ENCODE measurements at regions not wholly inside any gene's neighbourhood (a gene's known extent, or its start where the extent isn't known, plus 50 kb on each side); places are given as distances from the start of the nearest gene placed in this dataset.

DNA sequence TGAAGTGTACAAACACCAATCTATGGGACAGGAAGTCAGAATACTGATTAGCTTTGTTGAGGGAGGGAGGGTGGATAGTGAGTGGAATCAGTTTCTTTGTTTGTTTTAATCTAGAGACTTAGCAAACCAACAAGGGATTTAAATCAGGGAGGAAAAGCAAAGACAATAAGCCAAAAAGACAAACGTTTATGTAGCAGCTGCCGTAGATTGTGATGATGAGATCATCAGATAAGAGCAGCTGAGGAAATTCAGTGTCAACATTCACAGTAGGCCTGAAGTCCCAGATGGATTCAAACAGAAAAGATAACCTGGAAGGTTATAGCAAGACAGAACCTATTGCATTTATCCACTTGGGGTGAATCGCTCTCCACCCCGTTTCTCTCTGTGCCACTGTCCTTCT lies 104.9 kb upstream of the SYNDIG1 start:
- H3K4me1 ChIP-seq (ENCODE audit: control insufficient read depth, insufficient read depth, low read length, poor library complexity, severe bottlenecking) = no peaks in the 10 kb centered on the region
- no peak for DNase-seq
- H3K9me3 ChIP-seq (ENCODE audit: control insufficient read depth, low read length) = no peaks in the 10 kb centered on the region
- no peak overlapping the region for H3K27ac ChIP-seq (ENCODE audit: insufficient read depth, low read length, poor library complexity, severe bottlenecking)
- no peaks in the 10 kb centered on the region for H3K36me3 ChIP-seq (ENCODE audit: control insufficient read depth, insufficient read depth, low read length)
- H3K4me3 ChIP-seq (ENCODE audit: insufficient read depth, low read depth, low read length, poor library complexity, severe bottlenecking) = no peak overlapping the region
- H3K27me3 ChIP-seq (replicated peaks; ENCODE audit: control insufficient read depth, insufficient read depth, low read length, poor library complexity, severe bottlenecking) = no peaks in the 10 kb centered on the region

DNA sequence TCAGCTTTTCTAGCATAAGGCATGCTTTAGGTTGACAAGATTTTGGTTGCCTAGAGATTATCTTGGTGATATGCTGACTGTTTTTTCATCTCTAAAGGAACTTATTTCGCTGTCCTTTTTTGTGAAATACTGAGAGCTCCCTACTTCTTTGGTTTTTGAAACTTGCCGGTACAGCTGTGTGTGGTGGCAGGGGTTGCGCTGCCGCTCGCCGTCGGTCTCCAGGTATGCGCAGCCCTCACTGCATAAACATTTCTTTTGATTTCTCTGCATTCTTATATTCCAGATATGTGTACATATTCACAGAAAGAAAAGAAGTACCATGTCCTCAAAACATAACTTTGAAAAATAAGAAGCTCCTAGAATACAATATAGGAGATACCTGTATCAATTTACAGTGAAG lies 106.4 kb upstream of the SYNDIG1 start:
- Histone ChIP-seq H3K4me1 (ENCODE audit: control insufficient read depth, insufficient read depth, low read length, poor library complexity, severe bottlenecking) (no peaks in the 10 kb centered on the region), H3K27ac (ENCODE audit: insufficient read depth, low read length, poor library complexity, severe bottlenecking) (no peak overlapping the region), H3K36me3 (ENCODE audit: control insufficient read depth, insufficient read depth, low read length) (no peaks in the 10 kb centered on the region), H3K27me3 (replicated peaks; ENCODE audit: control insufficient read depth, insufficient read depth, low read length, poor library complexity, severe bottlenecking) (no peaks in the 10 kb centered on the region), H3K4me3 (ENCODE audit: insufficient read depth, low read depth, low read length, poor library complexity, severe bottlenecking) (no peak overlapping the region), H3K9me3 (ENCODE audit: control insufficient read depth, low read length) (no peaks in the 10 kb centered on the region)
- no peak for DNase-seq

DNA sequence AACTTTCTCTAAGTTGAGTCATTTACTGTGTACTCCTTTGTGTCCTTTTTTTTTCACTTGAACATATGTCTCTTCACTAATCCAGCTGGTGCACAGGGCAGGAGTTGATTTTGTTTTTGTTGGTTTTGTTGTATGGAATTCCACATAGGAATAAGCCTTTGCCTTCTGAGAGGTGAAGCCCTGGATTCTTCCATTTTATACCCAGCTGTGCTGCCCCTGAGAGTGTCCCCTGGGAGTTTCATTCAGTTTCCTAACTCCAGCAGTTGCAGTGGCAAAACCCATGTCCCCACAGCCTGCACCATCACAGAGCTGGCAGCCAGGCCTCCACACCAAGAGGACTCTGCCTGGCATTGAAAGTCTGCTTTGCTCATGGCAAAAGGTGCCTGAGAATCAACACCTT lies 107.3 kb upstream of the SYNDIG1 start:
- Histone ChIP-seq H3K9me3 (ENCODE audit: control insufficient read depth, low read length) (no peaks in the 10 kb centered on the region), H3K36me3 (ENCODE audit: control insufficient read depth, insufficient read depth, low read length) (no peaks in the 10 kb centered on the region), H3K4me1 (ENCODE audit: control insufficient read depth, insufficient read depth, low read length, poor library complexity, severe bottlenecking) (no peaks in the 10 kb centered on the region), H3K4me3 (ENCODE audit: insufficient read depth, low read depth, low read length, poor library complexity, severe bottlenecking) (no peak overlapping the region), H3K27me3 (replicated peaks; ENCODE audit: control insufficient read depth, insufficient read depth, low read length, poor library complexity, severe bottlenecking) (no peaks in the 10 kb centered on the region), H3K27ac (ENCODE audit: insufficient read depth, low read length, poor library complexity, severe bottlenecking) (no peak overlapping the region)
- no peak for DNase-seq

- no peaks in the 10 kb centered on the region for H3K27me3 ChIP-seq (replicated peaks; ENCODE audit: control insufficient read depth, insufficient read depth, low read length, poor library complexity, severe bottlenecking)
- no peak overlapping the region for H3K4me3 ChIP-seq (ENCODE audit: insufficient read depth, low read depth, low read length, poor library complexity, severe bottlenecking)
- H3K4me1 ChIP-seq (ENCODE audit: control insufficient read depth, insufficient read depth, low read length, poor library complexity, severe bottlenecking) = no peaks in the 10 kb centered on the region
- no peak overlapping the region for H3K27ac ChIP-seq (ENCODE audit: insufficient read depth, low read length, poor library complexity, severe bottlenecking)
- DNase-seq = no peak
- no peaks in the 10 kb centered on the region for H3K36me3 ChIP-seq (ENCODE audit: control insufficient read depth, insufficient read depth, low read length)
- no peaks in the 10 kb centered on the region for H3K9me3 ChIP-seq (ENCODE audit: control insufficient read depth, low read length)
Observed at GRCh38 chr20:24361541-24361940, 107.9 kb upstream of the SYNDIG1 start.

DNA sequence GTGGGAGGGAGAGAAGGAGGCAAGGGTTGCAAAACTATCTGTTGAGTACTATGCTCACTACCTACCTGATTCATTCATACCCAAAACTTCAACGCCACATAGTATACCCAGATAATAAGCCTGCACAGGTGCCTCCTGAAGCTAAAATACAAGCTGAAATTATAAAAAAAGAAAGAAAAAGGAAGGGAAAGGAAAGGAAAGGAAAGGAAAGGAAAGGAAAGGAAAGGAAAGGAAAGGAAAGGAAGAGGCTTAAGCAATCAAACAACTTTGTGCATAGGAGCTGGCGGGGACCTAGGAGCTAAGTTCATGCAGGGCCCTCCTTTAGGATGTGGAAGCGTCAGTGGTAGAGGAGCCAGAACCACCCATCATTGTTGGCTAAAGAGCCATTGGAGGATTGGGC lies 108.9 kb upstream of the SYNDIG1 start:
- H3K4me1 ChIP-seq (ENCODE audit: control insufficient read depth, insufficient read depth, low read length, poor library complexity, severe bottlenecking) = no peaks in the 10 kb centered on the region
- no peak overlapping the region for H3K4me3 ChIP-seq (ENCODE audit: insufficient read depth, low read depth, low read length, poor library complexity, severe bottlenecking)
- no peaks in the 10 kb centered on the region for H3K27me3 ChIP-seq (replicated peaks; ENCODE audit: control insufficient read depth, insufficient read depth, low read length, poor library complexity, severe bottlenecking)
- H3K36me3 ChIP-seq (ENCODE audit: control insufficient read depth, insufficient read depth, low read length) = no peaks in the 10 kb centered on the region
- H3K27ac ChIP-seq (ENCODE audit: insufficient read depth, low read length, poor library complexity, severe bottlenecking) = no peak overlapping the region
- DNase-seq = no peak
- no peaks in the 10 kb centered on the region for H3K9me3 ChIP-seq (ENCODE audit: control insufficient read depth, low read length)

GRCh38 chr20:24359321-24360027 lies 110.0 kb upstream of the SYNDIG1 start:
- Histone ChIP-seq H3K4me3 (ENCODE audit: insufficient read depth, low read depth, low read length, poor library complexity, severe bottlenecking) (no peak overlapping the region), H3K36me3 (ENCODE audit: control insufficient read depth, insufficient read depth, low read length) (no peaks in the 10 kb centered on the region), H3K27me3 (replicated peaks; ENCODE audit: control insufficient read depth, insufficient read depth, low read length, poor library complexity, severe bottlenecking) (no peaks in the 10 kb centered on the region), H3K9me3 (ENCODE audit: control insufficient read depth, low read length) (no peaks in the 10 kb centered on the region), H3K27ac (ENCODE audit: insufficient read depth, low read length, poor library complexity, severe bottlenecking) (no peak overlapping the region), H3K4me1 (ENCODE audit: control insufficient read depth, insufficient read depth, low read length, poor library complexity, severe bottlenecking) (no peaks in the 10 kb centered on the region)
- no peak for DNase-seq

- no peaks in the 10 kb centered on the region for H3K36me3 ChIP-seq (ENCODE audit: control insufficient read depth, insufficient read depth, low read length)
- H3K4me1 ChIP-seq (ENCODE audit: control insufficient read depth, insufficient read depth, low read length, poor library complexity, severe bottlenecking) = no peaks in the 10 kb centered on the region
- no peaks in the 10 kb centered on the region for H3K9me3 ChIP-seq (ENCODE audit: control insufficient read depth, low read length)
- DNase-seq = no peak
- no peaks in the 10 kb centered on the region for H3K27me3 ChIP-seq (replicated peaks; ENCODE audit: control insufficient read depth, insufficient read depth, low read length, poor library complexity, severe bottlenecking)
- H3K27ac ChIP-seq (ENCODE audit: insufficient read depth, low read length, poor library complexity, severe bottlenecking) = no peak overlapping the region
- H3K4me3 ChIP-seq (ENCODE audit: insufficient read depth, low read depth, low read length, poor library complexity, severe bottlenecking) = no peak overlapping the region
Observed at GRCh38 chr20:24357931-24358330, 111.5 kb upstream of the SYNDIG1 start.

DNA sequence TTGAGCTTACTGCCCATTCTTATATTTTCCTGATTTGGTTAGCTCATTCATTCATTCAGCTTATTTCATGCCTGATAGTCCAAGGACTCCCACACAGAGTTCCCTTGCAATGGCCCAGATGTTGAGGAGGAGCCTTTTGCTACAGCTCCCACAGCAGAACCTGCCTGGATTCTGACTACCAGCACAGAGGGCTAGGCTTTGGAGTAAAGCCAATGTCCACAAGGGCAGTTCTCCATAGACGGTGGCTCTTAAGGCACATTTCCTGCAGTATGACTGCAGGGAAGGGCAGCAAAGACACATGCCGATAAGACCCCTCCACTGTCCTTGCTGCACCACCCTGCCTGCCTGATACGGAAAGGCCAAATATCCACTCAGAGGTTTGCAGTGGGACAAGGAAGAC lies 112.3 kb upstream of the SYNDIG1 start:
- DNase-seq = no peak
- H3K4me1 ChIP-seq (ENCODE audit: control insufficient read depth, insufficient read depth, low read length, poor library complexity, severe bottlenecking) = no peaks in the 10 kb centered on the region
- H3K27ac ChIP-seq (ENCODE audit: insufficient read depth, low read length, poor library complexity, severe bottlenecking) = no peak overlapping the region
- no peaks in the 10 kb centered on the region for H3K27me3 ChIP-seq (replicated peaks; ENCODE audit: control insufficient read depth, insufficient read depth, low read length, poor library complexity, severe bottlenecking)
- no peak overlapping the region for H3K4me3 ChIP-seq (ENCODE audit: insufficient read depth, low read depth, low read length, poor library complexity, severe bottlenecking)
- no peaks in the 10 kb centered on the region for H3K36me3 ChIP-seq (ENCODE audit: control insufficient read depth, insufficient read depth, low read length)
- no peaks in the 10 kb centered on the region for H3K9me3 ChIP-seq (ENCODE audit: control insufficient read depth, low read length)

DNA sequence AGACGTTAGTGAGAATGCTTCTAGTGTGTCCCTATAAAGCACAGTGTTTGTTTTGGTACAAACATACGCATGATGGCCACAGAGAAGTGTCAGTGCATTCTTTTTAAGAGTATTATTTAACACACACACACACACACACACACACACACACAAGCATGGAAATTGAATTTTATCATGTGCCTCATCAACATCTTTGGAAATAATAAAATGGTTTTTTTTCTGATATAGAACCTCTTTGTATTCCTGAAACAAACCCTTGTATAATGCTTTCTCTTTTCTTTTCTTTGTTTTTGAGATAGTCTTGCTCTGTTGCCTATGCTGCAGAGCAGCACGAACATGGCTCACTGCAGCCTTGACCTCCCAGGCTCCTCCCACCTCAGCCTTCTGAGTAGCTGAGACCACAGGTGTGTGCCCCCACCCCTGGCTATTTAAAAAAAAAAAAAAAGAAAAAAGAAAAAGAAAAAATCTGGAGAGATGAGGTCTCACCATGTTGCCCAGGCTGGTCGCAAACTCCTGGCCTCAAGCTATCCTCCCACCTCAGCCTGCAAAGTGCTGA lies 116.2 kb upstream of the SYNDIG1 start:
- no peak for DNase-seq
- no peaks in the 10 kb centered on the region for H3K4me1 ChIP-seq (ENCODE audit: control insufficient read depth, insufficient read depth, low read length, poor library complexity, severe bottlenecking)
- H3K36me3 ChIP-seq (ENCODE audit: control insufficient read depth, insufficient read depth, low read length) = no peaks in the 10 kb centered on the region
- H3K9me3 ChIP-seq (ENCODE audit: control insufficient read depth, low read length) = no peaks in the 10 kb centered on the region
- H3K27me3 ChIP-seq (replicated peaks; ENCODE audit: control insufficient read depth, insufficient read depth, low read length, poor library complexity, severe bottlenecking) = no peaks in the 10 kb centered on the region
- no peak overlapping the region for H3K27ac ChIP-seq (ENCODE audit: insufficient read depth, low read length, poor library complexity, severe bottlenecking)
- H3K4me3 ChIP-seq (ENCODE audit: insufficient read depth, low read depth, low read length, poor library complexity, severe bottlenecking) = no peak overlapping the region

DNA sequence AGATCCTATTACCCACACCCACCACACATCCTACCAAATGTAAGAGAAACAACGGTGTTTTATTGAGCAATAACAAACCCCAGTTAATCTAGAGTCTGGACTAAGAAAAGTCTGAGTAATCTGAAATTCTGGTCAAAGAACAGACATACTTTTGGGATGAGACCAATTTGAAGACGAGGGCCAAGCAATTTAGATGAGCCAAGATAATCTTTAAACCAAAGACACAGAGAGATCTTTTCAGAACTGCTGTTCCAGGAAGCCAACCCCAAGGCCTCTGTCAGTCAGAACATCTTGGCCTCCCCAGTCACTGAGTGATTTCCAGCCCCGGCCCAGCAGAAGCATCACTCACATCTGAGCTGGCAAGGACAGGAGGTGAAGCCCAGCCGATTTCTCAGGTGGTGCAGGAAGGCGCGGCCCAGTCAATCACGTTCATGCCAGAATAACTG lies 118.5 kb upstream of the SYNDIG1 start:
- Histone ChIP-seq H3K9me3 (ENCODE audit: control insufficient read depth, low read length) (no peaks in the 10 kb centered on the region), H3K27ac (ENCODE audit: insufficient read depth, low read length, poor library complexity, severe bottlenecking) (no peak overlapping the region), H3K4me3 (ENCODE audit: insufficient read depth, low read depth, low read length, poor library complexity, severe bottlenecking) (no peak overlapping the region), H3K36me3 (ENCODE audit: control insufficient read depth, insufficient read depth, low read length) (no peaks in the 10 kb centered on the region), H3K4me1 (ENCODE audit: control insufficient read depth, insufficient read depth, low read length, poor library complexity, severe bottlenecking) (no peaks in the 10 kb centered on the region), H3K27me3 (replicated peaks; ENCODE audit: control insufficient read depth, insufficient read depth, low read length, poor library complexity, severe bottlenecking) (no peaks in the 10 kb centered on the region)
- no peak for DNase-seq
